ENCODE measurements at regions not wholly inside any gene's neighbourhood (a gene's known extent, or its start where the extent isn't known, plus 50 kb on each side); places are given as distances from the start of the nearest gene placed in this dataset.

- H3K4me3 ChIP-seq (ENCODE audit: low read depth, low read length), result no peak overlapping the region
- no peak overlapping the region for H3K27ac ChIP-seq (ENCODE audit: low read depth, low read length)
- no peak for DNase-seq (ENCODE audit: low read depth, low spot score)
- CTCF ChIA-PET, result interaction anchor here (0.7 kb wide), 1 partner anchor 595 kb away, joined by 4 read pairs; no protein-coding TSS in a partner anchor
- TF ChIP-seq, protein P1, sequence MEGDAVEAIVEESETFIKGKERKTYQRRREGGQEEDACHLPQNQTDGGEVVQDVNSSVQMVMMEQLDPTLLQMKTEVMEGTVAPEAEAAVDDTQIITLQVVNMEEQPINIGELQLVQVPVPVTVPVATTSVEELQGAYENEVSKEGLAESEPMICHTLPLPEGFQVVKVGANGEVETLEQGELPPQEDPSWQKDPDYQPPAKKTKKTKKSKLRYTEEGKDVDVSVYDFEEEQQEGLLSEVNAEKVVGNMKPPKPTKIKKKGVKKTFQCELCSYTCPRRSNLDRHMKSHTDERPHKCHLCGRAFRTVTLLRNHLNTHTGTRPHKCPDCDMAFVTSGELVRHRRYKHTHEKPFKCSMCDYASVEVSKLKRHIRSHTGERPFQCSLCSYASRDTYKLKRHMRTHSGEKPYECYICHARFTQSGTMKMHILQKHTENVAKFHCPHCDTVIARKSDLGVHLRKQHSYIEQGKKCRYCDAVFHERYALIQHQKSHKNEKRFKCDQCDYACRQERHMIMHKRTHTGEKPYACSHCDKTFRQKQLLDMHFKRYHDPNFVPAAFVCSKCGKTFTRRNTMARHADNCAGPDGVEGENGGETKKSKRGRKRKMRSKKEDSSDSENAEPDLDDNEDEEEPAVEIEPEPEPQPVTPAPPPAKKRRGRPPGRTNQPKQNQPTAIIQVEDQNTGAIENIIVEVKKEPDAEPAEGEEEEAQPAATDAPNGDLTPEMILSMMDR (IDR thresholded peaks at IDR 0.05; ENCODE audit: low read depth, low read length), result no peak
- H3K27me3 ChIP-seq (ENCODE audit: control insufficient read depth, insufficient read depth, low read length), result no peaks in the 10 kb centered on the region
- POLR2A ChIA-PET, result no interaction called here
- H3K9me3 ChIP-seq (ENCODE audit: control insufficient read depth, insufficient read depth, low read length), result no peaks in the 10 kb centered on the region; the same call in 1 of the 2 replicates
These were observed 645.2 kb downstream of the ZNF385D start for GRCh38 chr3:21105784-21106183.

GRCh38 chr3:21100656-21101359 lies 650.2 kb downstream of the ZNF385D start:
- no peak overlapping the region for H3K4me3 ChIP-seq (ENCODE audit: low read depth, low read length)
- H3K27ac ChIP-seq (ENCODE audit: low read depth, low read length), result no peak overlapping the region
- POLR2A ChIA-PET, result no interaction called here
- no peaks in the 10 kb centered on the region for H3K9me3 ChIP-seq (ENCODE audit: control insufficient read depth, insufficient read depth, low read length)
- H3K27me3 ChIP-seq (ENCODE audit: control insufficient read depth, insufficient read depth, low read length), result no peaks in the 10 kb centered on the region
- TF ChIP-seq, protein P1 (IDR thresholded peaks at IDR 0.05; ENCODE audit: low read depth, low read length), result no peak
- DNase-seq (ENCODE audit: low read depth, low spot score), result no peak
- CTCF ChIA-PET, result no interaction called here

GRCh38 chr3:21094686-21095085 lies 656.3 kb downstream of the ZNF385D start:
- H3K9me3 ChIP-seq (ENCODE audit: control insufficient read depth, insufficient read depth, low read length), result no peaks in the 10 kb centered on the region
- CTCF ChIA-PET, result no interaction called here
- no peak for DNase-seq (ENCODE audit: low read depth, low spot score)
- H3K27me3 ChIP-seq (ENCODE audit: control insufficient read depth, insufficient read depth, low read length), result no peaks in the 10 kb centered on the region
- H3K27ac ChIP-seq (ENCODE audit: low read depth, low read length), result no peak overlapping the region
- H3K4me3 ChIP-seq (ENCODE audit: low read depth, low read length), result no peak overlapping the region
- TF ChIP-seq, protein P1 (IDR thresholded peaks at IDR 0.05; ENCODE audit: low read depth, low read length), result no peak
- POLR2A ChIA-PET, result no interaction called here

GRCh38 chr3:21073561-21073960 lies 677.4 kb downstream of the ZNF385D start:
- ChIA-PET POLR2A (no interaction called here), CTCF (no interaction called here)
- TF ChIP-seq, protein P1 (IDR thresholded peaks at IDR 0.05; ENCODE audit: low read depth, low read length), result no peak
- Histone ChIP-seq H3K27ac (ENCODE audit: low read depth, low read length) (no peak overlapping the region), H3K9me3 (ENCODE audit: control insufficient read depth, insufficient read depth, low read length) (no peaks in the 10 kb centered on the region), H3K4me3 (ENCODE audit: low read depth, low read length) (no peak overlapping the region), H3K27me3 (ENCODE audit: control insufficient read depth, insufficient read depth, low read length) (no peaks in the 10 kb centered on the region)
- DNase-seq (ENCODE audit: low read depth, low spot score), result no peak

DNA sequence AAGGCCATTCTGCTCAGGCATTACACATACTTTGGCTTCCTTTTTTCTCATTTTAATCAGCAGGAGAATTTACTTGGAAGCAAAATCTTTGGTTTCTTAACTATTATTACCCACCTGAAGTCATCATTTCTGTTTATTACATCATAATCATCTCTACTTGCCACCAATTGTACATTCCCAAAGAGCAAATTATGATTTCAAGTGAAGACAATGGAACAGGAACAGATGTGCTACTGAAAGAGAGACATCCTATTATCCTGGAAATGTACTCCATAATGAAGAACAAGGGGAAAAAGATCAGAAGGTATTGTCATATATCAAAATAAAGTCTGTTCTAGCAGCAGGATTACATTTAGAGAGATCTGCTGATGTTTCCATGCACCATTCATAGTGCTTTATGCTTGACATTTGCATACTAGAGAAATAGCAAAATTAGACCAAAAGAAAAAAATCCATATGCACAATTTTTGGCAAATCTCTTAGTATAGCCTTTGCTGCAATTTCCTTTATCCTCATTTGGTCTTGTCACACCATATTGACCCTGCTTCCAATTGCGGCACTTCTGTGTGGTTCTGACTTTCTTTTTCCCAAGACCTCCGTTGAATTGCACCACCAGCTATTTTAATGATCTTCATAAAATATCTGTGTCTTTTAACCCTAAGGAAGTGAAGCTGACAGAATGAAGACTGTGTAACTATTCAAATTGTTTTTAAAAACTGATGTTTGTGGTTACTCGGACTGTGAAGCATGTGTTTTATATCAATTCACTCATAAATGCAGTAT lies 683.8 kb downstream of the ZNF385D start:
- ChIA-PET POLR2A (no interaction called here), CTCF (no interaction called here)
- H3K9me3 ChIP-seq (ENCODE audit: control insufficient read depth, insufficient read depth, low read length), result peaks cover 3% of the 10 kb centered on the region
- DNase-seq (ENCODE audit: low read depth, low spot score), result no peak
- H3K27ac ChIP-seq (ENCODE audit: low read depth, low read length), result no peak overlapping the region
- no peaks in the 10 kb centered on the region for H3K27me3 ChIP-seq (ENCODE audit: control insufficient read depth, insufficient read depth, low read length)
- TF ChIP-seq, protein P1 (IDR thresholded peaks at IDR 0.05; ENCODE audit: low read depth, low read length), result no peak
- H3K4me3 ChIP-seq (ENCODE audit: low read depth, low read length), result no peak overlapping the region

Measured in AG04450 (cell line).